ENCODE measurements at regions not wholly inside any gene's neighbourhood (a gene's known extent, or its start where the extent isn't known, plus 50 kb on each side); places are given as distances from the start of the nearest gene placed in this dataset.
A peak's percentile ranks its signal among the peaks of the same experiment; 100 is the strongest.

GRCh38 chr11:19592842-19593241, 119.8 kb upstream of the NAV2 start:
- H3K4me3 ChIP-seq (ENCODE audit: low read depth, poor library complexity, severe bottlenecking), result no peak overlapping the region
- TF ChIP-seq CTCF (IDR thresholded peaks at IDR 0.05), result no peak
- no peak for TF ChIP-seq POLR2A (IDR thresholded peaks at IDR 0.05)
- peak in 1 of 2 donors; percentile 13 for DNase-seq (ENCODE audit: low spot score in 2 of 2)
- WGBS, 2 donors, result 87 to 91% methylated on average over 2 of the region's 2 CpGs
- intact Hi-C loops (cut with DNase I; ENCODE audit: low total_unique reads), result no loop called here

- DNase-seq (ENCODE audit: low spot score in 2 of 2), result peak in 1 of 2 donors; percentile 50
- no peak for TF ChIP-seq CTCF (IDR thresholded peaks at IDR 0.05)
- TF ChIP-seq POLR2A (IDR thresholded peaks at IDR 0.05), result no peak
- intact Hi-C loops (cut with DNase I; ENCODE audit: low total_unique reads), result no loop called here
- no peak overlapping the region for H3K4me3 ChIP-seq (ENCODE audit: low read depth, poor library complexity, severe bottlenecking)
- WGBS, 2 donors, result 82 to 89% methylated on average over 10 of the region's 10 CpGs
Measured at GRCh38 chr11:19589567-19590260, 122.9 kb upstream of the NAV2 start.

GRCh38 chr11:19587979-19588378, 124.7 kb upstream of the NAV2 start:
- WGBS, 2 donors, result 90 to 93% methylated on average over 1 of the region's 1 CpG
- H3K4me3 ChIP-seq (ENCODE audit: low read depth, poor library complexity, severe bottlenecking), result no peak overlapping the region
- intact Hi-C loops (cut with DNase I; ENCODE audit: low total_unique reads), result no loop called here

GRCh38 chr11:19580646-19581045, 132.0 kb upstream of the NAV2 start:
- DNase-seq (ENCODE audit: low spot score in 2 of 2), result no peak
- intact Hi-C loops (cut with DNase I; ENCODE audit: low total_unique reads), result no loop called here
- no peak for TF ChIP-seq CTCF (IDR thresholded peaks at IDR 0.05)
- TF ChIP-seq POLR2A (IDR thresholded peaks at IDR 0.05), result no peak
- WGBS, 2 donors, result 95 to 100% methylated on average over 1 of the region's 1 CpG
- no peak overlapping the region for H3K4me3 ChIP-seq (ENCODE audit: low read depth, poor library complexity, severe bottlenecking)

More at GRCh38 chr11:19587979-19588378, 124.7 kb upstream of the NAV2 start:
- no peak for TF ChIP-seq CTCF (IDR thresholded peaks at IDR 0.05)
- no peak for TF ChIP-seq POLR2A (IDR thresholded peaks at IDR 0.05)
- no peak for DNase-seq (ENCODE audit: low spot score in 2 of 2)

- TF ChIP-seq CTCF (IDR thresholded peaks at IDR 0.05) (no peak), POLR2A (IDR thresholded peaks at IDR 0.05) (no peak)
- DNase-seq (ENCODE audit: low spot score in 2 of 2), result peak in 1 of 2 donors; percentile 29
- WGBS, 2 donors, result 92 to 98% methylated on average over 5 of the region's 5 CpGs
- H3K4me3 ChIP-seq (ENCODE audit: low read depth, poor library complexity, severe bottlenecking), result no peak overlapping the region
- intact Hi-C loops (cut with DNase I; ENCODE audit: low total_unique reads), result no loop called here
Measured at GRCh38 chr11:19579957-19580356, 132.7 kb upstream of the NAV2 start.

GRCh38 chr11:19578871-19579270, 133.8 kb upstream of the NAV2 start:
- intact Hi-C loops (cut with DNase I; ENCODE audit: low total_unique reads), result no loop called here
- no peak for TF ChIP-seq CTCF (IDR thresholded peaks at IDR 0.05)
- TF ChIP-seq POLR2A (IDR thresholded peaks at IDR 0.05), result no peak
- 92 to 95% methylated on average over 2 of the region's 2 CpGs for WGBS, 2 donors
- H3K4me3 ChIP-seq (ENCODE audit: low read depth, poor library complexity, severe bottlenecking), result no peak overlapping the region
- DNase-seq (ENCODE audit: low spot score in 2 of 2), result peak in 1 of 2 donors; percentile 49
